ENCODE measurements at regions not wholly inside any gene's neighbourhood (a gene's known extent, or its start where the extent isn't known, plus 50 kb on each side); places are given as distances from the start of the nearest gene placed in this dataset.

GRCh38 chr4:35252866-35253265, 991.4 kb downstream of the ARAP2 start:
- no peak for TF ChIP-seq CTCF (IDR thresholded peaks at IDR 0.05)
- TF ChIP-seq EP300 (IDR thresholded peaks at IDR 0.05) = no peak
- no peak for TF ChIP-seq POLR2A (IDR thresholded peaks at IDR 0.05; ENCODE audit: low read depth)
- TF ChIP-seq POLR2AphosphoS5 (IDR thresholded peaks at IDR 0.05) = no peak
